NCI-H2107 treated with DMSO at 0.1 percent for 48 hours (cell line): ENCODE measurements at regions not wholly inside any gene's neighbourhood (a gene's known extent, or its start where the extent isn't known, plus 50 kb on each side); places are given as distances from the start of the nearest gene placed in this dataset.
"Not testable (repeated sequence)": the region's sequence is repeated elsewhere in the genome, so short reads cannot be mapped to it uniquely, and the experiment has no call there.

Experiments used
- DNase-seq: peaks from one replicate; lab custom pipeline; 2025; ENCODE audit not compliant: unreplicated experiment; lab: John Stamatoyannopoulos, UW

GRCh38 chr1:106292130-106292529 is 764.3 kb upstream of the PRMT6 start:
- DNase-seq, result no peak

GRCh38 chr1:106296431-106296830 is 760.0 kb upstream of the PRMT6 start:
- no peak for DNase-seq

DNA sequence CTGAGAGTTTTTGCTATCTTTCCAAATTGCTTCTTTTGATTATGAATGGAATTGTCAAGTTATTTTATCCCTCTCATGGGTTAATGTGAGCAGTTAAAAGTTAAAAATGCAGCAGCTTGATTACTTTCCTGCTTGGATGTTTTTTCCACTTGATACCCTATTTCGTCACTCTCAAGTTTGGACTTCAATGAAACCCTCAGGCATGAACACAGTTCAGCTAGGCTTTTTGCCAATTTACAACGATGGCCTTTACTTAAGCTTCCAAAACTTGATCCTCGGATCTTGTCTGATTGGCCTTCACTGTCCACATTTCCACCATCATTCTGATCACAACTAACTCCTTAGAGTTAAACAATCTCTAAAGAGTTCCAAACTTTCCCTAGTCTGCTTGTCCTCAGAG is 752.4 kb upstream of the PRMT6 start:
- no peak for DNase-seq

- DNase-seq, result no peak
Measured at GRCh38 chr1:106319612-106320011, 736.9 kb upstream of the PRMT6 start.

- DNase-seq, result no peak
Measured at GRCh38 chr1:106325600-106325999, 730.9 kb upstream of the PRMT6 start.

DNA sequence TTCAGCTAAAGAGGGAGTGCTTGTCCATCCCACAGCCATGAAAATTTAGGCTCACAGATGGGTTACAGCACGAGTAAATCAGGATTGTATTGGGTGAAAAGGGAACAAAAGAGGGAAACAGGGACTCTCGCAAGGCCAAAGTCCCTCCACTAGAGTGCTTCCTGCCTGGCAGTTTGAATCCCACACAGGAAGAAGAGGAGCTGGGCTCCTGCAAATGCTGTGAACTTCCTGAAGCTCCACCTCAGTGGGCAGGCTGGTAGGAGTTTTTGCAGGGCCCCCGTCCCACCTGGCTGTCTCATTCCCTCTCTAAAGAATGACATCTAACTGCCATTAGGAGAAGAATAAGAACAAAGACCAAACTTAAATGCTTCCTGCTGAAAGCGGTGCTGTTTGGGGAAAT is 712.0 kb upstream of the PRMT6 start:
- DNase-seq, result no peak

- no peak for DNase-seq
Measured at GRCh38 chr1:106360252-106360651, 696.2 kb upstream of the PRMT6 start.

DNA sequence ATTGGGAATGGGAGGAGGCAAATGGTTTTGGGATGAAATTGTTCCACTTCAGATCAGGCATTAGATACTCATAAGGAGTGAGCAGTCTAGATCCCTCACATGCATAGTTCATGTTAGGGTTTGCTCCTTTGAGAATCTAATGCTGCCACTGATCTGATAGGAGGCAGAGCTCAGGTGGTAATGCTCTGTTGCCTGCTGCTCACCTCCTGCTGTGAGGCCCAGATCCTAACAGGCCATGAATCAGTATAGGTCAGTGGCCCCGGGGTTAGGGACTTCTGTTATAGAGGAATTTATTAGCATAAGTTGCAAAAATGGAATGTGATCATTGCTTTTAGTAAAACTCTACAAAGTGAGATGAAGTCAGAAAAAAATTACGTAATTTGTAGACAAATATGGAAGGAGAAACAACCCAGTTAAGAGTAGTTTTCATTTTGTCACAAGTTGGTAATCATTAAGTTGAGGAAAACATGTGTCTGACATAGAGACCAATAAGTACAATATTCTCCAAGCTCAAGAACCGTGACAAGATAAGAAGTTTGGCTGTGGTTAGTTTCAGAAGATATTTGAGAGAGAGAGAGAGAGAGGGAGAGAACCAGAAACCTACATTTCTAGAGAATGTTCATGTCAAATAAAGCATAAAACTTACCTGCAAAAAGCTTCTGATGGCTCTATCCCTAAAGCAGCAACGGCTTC is 689.7 kb upstream of the PRMT6 start:
- DNase-seq, result no peak

- no peak for DNase-seq
Measured at GRCh38 chr1:106378261-106378660, 678.2 kb upstream of the PRMT6 start.

GRCh38 chr1:106380772-106381171 is 675.7 kb upstream of the PRMT6 start:
- no peak for DNase-seq

GRCh38 chr1:106389160-106389559 is 667.3 kb upstream of the PRMT6 start:
- DNase-seq, result not testable (repeated sequence)

- no peak for DNase-seq
Measured at GRCh38 chr1:106393046-106393445, 663.4 kb upstream of the PRMT6 start.

GRCh38 chr1:106396020-106396419 is 660.5 kb upstream of the PRMT6 start:
- DNase-seq, result no peak

DNA sequence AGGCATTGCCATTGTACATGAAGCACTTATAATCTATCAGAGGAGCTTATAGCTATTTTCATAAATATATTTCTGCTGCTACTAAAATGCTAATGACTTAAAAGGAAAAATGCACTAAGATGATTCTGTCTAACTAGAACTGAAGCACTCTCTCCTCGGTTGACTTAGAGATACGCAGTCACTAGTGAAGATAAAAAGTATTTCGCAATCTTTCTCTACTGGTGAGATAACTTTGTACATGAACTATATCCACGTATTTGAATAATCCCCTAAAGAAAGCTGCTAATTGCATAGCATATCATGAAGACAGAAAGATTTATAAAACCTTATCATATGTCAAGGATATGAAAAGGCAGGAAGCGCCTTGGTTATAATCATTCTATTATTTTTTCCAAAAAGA is 658.1 kb upstream of the PRMT6 start:
- no peak for DNase-seq

DNA sequence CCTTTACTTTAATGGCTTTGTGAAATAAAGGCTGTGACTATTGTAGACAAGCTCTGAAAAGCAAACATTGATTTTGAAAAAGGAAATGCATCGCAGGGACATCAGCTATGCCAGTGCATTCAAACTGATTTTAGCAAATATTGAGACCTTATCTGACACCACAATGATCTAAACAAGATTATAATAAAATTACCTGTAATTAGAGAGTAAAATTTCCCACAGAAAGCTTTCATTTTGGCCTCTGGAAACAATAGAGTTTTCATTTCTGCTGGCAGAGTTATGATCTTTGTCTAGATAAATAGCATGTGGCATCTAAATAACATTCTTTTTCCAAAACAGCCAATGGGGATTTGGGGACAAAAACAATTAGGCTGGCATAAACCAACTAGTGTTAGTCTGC is 650.4 kb upstream of the PRMT6 start:
- no peak for DNase-seq

DNA sequence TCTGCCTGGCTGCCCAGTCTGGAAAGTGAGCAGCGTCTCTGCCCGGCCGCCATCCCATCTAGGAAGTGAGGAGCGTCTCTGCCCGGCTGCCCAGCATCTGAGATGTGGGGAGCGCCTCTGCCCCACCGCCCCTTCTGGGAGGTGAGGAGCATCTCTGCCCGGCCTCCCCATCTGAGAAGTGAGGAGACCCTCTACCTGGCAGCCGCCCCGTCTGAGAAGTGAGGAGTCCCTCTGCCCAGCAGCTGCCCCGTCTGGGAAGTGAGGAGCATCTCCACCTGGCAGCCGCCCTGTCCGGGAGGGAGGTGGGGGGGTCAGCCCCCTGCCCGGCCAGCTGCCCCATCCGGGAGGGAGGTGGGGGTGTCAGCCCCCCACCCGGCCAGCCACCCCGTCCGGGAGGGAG is 644.2 kb upstream of the PRMT6 start:
- not testable (repeated sequence) for DNase-seq

DNA sequence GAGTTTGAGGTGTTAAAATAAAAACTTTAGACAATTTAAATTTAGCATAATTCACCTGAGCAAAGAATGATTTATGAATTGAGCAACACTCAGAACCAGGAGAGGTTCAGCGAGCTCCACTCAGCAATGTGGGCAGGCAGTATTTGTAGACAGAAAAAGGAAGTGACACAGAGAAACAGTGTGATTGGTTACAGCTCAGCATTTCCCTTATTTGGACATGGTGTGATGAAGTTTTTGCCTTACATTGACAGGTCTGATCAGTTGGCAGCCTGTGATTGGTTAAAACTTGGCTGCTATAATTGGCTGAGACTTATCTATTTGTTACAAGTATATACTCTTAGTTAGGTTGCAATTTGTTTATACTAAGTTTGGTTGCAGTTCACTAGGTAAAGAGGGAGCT is 621.2 kb upstream of the PRMT6 start:
- DNase-seq, result no peak

DNA sequence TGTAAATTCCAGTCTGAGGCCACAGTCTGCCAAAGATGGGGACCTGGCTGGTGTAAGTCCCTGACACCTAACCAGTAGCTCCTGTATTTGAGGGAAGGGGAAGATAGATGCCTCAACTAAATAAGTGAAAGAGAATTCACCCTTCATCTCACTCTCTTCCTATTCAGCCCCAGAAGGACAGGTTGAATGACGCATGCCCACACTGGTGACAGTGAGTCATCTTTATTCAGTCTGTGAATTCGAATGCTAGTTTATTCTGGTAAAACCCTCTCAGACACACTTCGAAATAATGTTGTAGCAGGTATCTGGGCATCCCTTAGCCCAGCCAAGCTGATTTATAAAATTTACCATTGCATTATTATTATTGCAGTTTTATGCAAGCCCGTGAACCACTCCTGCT is 617.0 kb upstream of the PRMT6 start:
- DNase-seq, result no peak

- DNase-seq, result no peak
Measured at GRCh38 chr1:106447466-106447865, 609.0 kb upstream of the PRMT6 start.

GRCh38 chr1:106456832-106457231 is 599.6 kb upstream of the PRMT6 start:
- DNase-seq, result no peak

DNA sequence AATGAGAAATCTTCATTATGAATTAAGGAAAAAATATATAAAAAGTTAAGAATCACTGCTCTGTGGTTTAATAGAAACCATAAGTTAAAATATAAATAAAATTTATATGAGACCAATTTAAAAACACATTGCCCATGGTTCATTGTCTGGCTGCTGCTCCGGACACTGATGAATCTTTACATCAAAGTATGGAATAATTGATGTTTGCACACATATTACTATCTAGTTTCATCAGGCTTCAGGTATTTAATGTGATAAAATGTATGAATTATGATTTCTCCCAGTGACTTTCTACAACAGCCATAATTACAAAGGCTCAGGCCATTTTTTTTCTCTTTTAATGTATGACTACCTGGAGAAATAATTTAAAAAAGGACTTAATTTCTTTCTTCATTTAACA is 599.1 kb upstream of the PRMT6 start:
- DNase-seq, result no peak

- DNase-seq, result no peak
Measured at GRCh38 chr1:106458866-106459265, 597.6 kb upstream of the PRMT6 start.

- no peak for DNase-seq
Measured at GRCh38 chr1:106459418-106459817, 597.1 kb upstream of the PRMT6 start.
